Calu3 (cell line): ENCODE measurements at regions not wholly inside any gene's neighbourhood (a gene's known extent, or its start where the extent isn't known, plus 50 kb on each side); places are given as distances from the start of the nearest gene placed in this dataset.

ENCODE experiments used
- BruUV-seq: library from RNA; stranded (reverse); fragments of 400-500 nt; replicated peaks from 2 replicates; lab custom pipeline; 2021; lab: Mats Ljungman, UMichigan
- CTCF ChIA-PET: fragments of 300-600 bp; sonication (Branson Sonifier 250); formaldehyde crosslinking; loops from one replicate; lab custom pipeline; 2022; ENCODE audit warnings: antibody characterized with exemption; lab: Charles Lee
- DNase-seq: peaks from one replicate; pipeline ENCODE4 v3.0.0; 2022
- H3K27ac Mint-ChIP-seq: one replicate; pipeline ENCODE4 v1.8.0; 2022; ENCODE audit warnings: mixed read lengths; ENCODE audit not compliant: unreplicated experiment
- H3K27me3 Mint-ChIP-seq: one replicate; pipeline ENCODE4 v1.8.0; 2022; ENCODE audit warnings: mixed read lengths; ENCODE audit not compliant: unreplicated experiment
- H3K36me3 Mint-ChIP-seq: one replicate; pipeline ENCODE4 v1.8.0; 2022; ENCODE audit warnings: mild to moderate bottlenecking, moderate library complexity, mixed read lengths; ENCODE audit not compliant: insufficient read depth, unreplicated experiment
- H3K4me1 Mint-ChIP-seq: one replicate; pipeline ENCODE4 v1.8.0; 2022; ENCODE audit warnings: mild to moderate bottlenecking, low read depth, mixed read lengths; ENCODE audit not compliant: unreplicated experiment
- H3K4me3 Mint-ChIP-seq: one replicate; pipeline ENCODE4 v1.8.0; 2022; ENCODE audit warnings: mild to moderate bottlenecking, low read depth, moderate library complexity, mixed read lengths; ENCODE audit not compliant: unreplicated experiment
- H3K9me3 Mint-ChIP-seq: one replicate; pipeline ENCODE4 v1.8.0; 2022; ENCODE audit warnings: low read depth, mixed read lengths; ENCODE audit not compliant: unreplicated experiment
- CTCF ChIP-seq: fragments of 200-600 bp; IDR thresholded peaks from one replicate; pipeline ENCODE4 v1.8.0; 2022; ENCODE audit warnings: antibody characterized with exemption; ENCODE audit not compliant: unreplicated experiment
- intact Hi-C: fragments of 100-400 bp; cut with micrococcal nuclease; formaldehyde crosslinking; loops from one replicate; pipeline ENCODE4 v1.10.0; 2022; ENCODE audit not compliant: unreplicated experiment

GRCh38 chr11:27248576-27249509, 114.2 kb downstream of the CCDC34 start:
- Mint-ChIP-seq H3K27me3 (no peaks in the 10 kb centered on the region), H3K36me3 (no peaks in the 10 kb centered on the region), H3K27ac (no peak overlapping the region), H3K9me3 (no peaks in the 10 kb centered on the region), H3K4me3 (no peak overlapping the region), H3K4me1 (no peaks in the 10 kb centered on the region)
- no TSS peak for BruUV-seq
- intact Hi-C loops = no loop called here
- no peak for TF ChIP-seq CTCF
- CTCF ChIA-PET = no interaction called here
- DNase-seq = no peak

- Mint-ChIP-seq H3K4me3 (no peak overlapping the region), H3K27me3 (no peaks in the 10 kb centered on the region), H3K36me3 (no peaks in the 10 kb centered on the region), H3K27ac (no peak overlapping the region), H3K9me3 (no peaks in the 10 kb centered on the region), H3K4me1 (no peaks in the 10 kb centered on the region)
- CTCF ChIA-PET = no interaction called here
- no TSS peak for BruUV-seq
- no peak for DNase-seq
- intact Hi-C loops = no loop called here
- no peak for TF ChIP-seq CTCF
These were observed 115.4 kb downstream of the CCDC34 start for GRCh38 chr11:27247660-27248059.

DNA sequence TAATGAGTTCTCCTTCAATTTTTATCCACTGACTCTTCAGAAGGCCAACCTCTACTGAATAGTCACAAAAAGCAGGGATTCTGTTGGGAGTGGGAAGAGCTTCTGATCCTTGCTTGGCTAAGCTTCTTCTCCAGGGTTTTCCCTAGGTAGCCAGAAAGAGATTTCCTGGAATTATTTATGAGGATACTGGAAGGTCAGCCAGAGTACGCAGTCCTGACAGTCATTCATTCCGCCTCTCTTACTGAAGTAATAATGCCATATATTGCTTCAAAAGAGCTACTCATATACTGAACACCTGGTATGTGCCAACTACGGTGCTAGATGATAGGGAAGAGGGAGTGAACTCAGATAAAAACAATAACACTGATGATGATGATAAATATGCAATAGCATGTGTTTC, 116.1 kb downstream of the CCDC34 start:
- intact Hi-C loops = no loop called here
- no peaks in the 10 kb centered on the region for H3K27me3 Mint-ChIP-seq
- CTCF ChIA-PET = no interaction called here
- no peak for DNase-seq
- BruUV-seq = no TSS peak
- no peak overlapping the region for H3K27ac Mint-ChIP-seq
- H3K4me1 Mint-ChIP-seq = no peaks in the 10 kb centered on the region
- no peaks in the 10 kb centered on the region for H3K9me3 Mint-ChIP-seq
- H3K36me3 Mint-ChIP-seq = no peaks in the 10 kb centered on the region
- TF ChIP-seq CTCF = no peak
- H3K4me3 Mint-ChIP-seq = no peak overlapping the region

DNA sequence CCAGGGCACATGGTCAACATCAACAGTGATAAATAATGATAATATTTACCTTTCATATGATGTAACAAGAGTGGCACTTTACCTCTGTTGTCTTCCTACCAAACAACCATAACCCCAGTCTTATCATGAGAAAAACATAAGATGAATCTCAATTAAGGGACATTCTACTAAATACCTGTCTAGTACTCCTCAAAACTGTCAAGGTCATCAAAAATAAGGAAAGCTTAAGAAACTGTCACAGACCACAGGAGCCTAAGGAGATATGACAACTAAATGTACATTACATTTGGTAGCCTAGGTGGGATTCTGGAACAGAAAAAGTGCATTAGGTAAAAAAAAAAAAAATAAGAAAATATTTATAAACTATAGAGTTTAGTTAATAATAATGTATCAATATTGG, 118.1 kb downstream of the CCDC34 start:
- H3K36me3 Mint-ChIP-seq = no peaks in the 10 kb centered on the region
- DNase-seq = no peak
- no peaks in the 10 kb centered on the region for H3K4me1 Mint-ChIP-seq
- no peak overlapping the region for H3K27ac Mint-ChIP-seq
- H3K4me3 Mint-ChIP-seq = no peak overlapping the region
- TF ChIP-seq CTCF = no peak
- intact Hi-C loops = no loop called here
- H3K27me3 Mint-ChIP-seq = no peaks in the 10 kb centered on the region
- no peaks in the 10 kb centered on the region for H3K9me3 Mint-ChIP-seq
- BruUV-seq = no TSS peak
- CTCF ChIA-PET = no interaction called here
